ENCODE measurements at regions not wholly inside any gene's neighbourhood (a gene's known extent, or its start where the extent isn't known, plus 50 kb on each side); places are given as distances from the start of the nearest gene placed in this dataset.

DNA sequence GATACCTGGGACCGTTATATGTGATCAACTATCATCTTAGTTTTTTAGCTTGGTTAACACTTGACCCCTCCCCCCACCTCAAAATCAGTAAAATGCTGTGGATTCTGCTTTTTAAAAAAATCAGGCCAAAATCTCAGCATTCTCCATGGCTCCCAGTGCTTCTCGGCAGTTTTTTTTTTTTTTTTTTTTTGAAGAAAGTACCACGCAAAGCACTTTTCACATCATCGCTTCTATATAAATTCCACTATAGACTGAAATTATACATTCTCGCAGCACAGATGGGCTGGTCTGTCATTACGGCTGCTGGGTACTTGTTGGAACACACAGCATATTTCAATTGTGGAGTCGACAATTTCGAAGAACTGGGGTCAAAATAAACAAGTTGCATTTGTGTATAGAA is 67.7 kb upstream of the PPARA start:
- H3K4me3 ChIP-seq (ENCODE audit: low read depth, low read length): peak overlapping the region; percentile 98
- ChIA-PET CTCF (interaction anchor here (0.6 to 1.2 kb wide), 2 partner anchors 42 to 85 kb away, joined by 3 read pairs; no protein-coding TSS in a partner anchor), POLR2A (no interaction called here)
- H3K36me3 ChIP-seq (ENCODE audit: control insufficient read depth, insufficient read depth, low read length): peaks cover 34% of the 10 kb centered on the region
- H3K27me3 ChIP-seq (ENCODE audit: control insufficient read depth, insufficient read depth, low read length): no peaks in the 10 kb centered on the region
- DNase-seq (ENCODE audit: low read depth): no peak
- TF ChIP-seq, protein P1, sequence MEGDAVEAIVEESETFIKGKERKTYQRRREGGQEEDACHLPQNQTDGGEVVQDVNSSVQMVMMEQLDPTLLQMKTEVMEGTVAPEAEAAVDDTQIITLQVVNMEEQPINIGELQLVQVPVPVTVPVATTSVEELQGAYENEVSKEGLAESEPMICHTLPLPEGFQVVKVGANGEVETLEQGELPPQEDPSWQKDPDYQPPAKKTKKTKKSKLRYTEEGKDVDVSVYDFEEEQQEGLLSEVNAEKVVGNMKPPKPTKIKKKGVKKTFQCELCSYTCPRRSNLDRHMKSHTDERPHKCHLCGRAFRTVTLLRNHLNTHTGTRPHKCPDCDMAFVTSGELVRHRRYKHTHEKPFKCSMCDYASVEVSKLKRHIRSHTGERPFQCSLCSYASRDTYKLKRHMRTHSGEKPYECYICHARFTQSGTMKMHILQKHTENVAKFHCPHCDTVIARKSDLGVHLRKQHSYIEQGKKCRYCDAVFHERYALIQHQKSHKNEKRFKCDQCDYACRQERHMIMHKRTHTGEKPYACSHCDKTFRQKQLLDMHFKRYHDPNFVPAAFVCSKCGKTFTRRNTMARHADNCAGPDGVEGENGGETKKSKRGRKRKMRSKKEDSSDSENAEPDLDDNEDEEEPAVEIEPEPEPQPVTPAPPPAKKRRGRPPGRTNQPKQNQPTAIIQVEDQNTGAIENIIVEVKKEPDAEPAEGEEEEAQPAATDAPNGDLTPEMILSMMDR (IDR thresholded peaks at IDR 0.05; ENCODE audit: insufficient read depth, low read depth, low read length): no peak

DNA sequence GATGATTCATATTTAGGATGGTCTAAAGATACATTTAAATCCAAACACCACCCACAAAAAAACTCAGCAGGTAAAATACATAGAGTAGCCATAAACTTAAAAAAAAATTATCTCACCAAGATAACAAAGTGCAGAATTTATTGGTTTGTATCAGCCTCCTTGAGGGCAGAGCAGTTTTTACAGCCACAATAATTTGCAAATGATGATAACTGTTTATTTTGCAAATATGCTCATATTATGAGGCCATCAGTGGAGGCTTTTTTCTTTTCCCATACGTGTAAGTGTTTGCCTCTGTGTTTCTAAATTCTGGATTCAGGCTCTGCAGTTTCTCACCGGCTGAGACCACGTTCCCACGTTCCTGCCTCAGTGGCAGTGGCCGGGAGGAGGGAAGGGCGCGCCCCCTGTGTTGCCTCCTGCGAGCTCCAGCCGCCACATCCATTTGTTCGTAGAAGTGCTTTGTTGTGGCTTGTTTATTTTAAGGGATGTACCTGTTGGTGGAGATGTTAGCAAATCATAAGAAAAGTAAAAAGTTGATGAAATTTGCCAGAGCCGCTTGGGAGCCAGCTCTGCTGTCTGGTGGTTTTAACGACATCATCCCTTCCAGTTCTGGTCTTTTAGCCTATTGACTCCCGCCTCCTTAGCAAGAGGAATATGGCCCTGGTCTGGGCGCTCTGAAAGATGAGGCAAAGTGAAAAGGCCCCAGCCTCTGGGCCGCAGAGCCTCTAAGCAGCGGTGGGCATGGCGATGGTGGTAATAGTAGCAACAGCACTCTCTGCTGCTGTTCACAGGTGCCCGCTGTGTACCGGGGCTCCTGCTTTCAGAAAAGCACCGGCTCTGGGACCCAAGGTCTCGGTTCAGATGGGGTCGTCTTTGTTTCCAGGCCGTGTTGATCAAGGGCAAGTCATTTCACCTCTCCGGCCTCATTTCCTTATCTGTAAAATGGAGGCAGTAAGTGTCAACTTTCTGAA is 66.7 kb upstream of the PPARA start:
- DNase-seq (ENCODE audit: low read depth): no peak

DNA sequence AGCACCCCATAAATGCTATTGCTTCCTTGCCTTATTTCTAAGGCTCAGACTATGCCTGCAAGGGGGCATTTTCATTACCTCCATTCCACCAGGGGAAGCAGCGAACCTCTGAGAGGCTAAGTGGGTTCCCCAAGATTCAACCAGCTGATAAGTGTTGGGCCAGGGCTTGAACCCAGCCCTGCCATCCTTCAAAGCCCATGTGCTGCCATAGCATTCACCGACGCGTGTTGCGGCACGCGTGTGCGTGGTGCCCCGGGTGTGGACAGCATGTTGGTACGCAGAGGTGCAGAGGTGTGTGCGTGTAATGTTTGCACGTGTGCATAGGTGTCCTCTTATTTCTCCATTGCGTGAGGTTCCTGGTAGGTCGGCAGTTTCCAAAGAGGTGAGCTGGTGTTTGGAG is 66.0 kb upstream of the PPARA start:
- DNase-seq (ENCODE audit: low read depth): no peak
- POLR2A ChIA-PET: no interaction called here
- Histone ChIP-seq H3K27me3 (ENCODE audit: control insufficient read depth, insufficient read depth, low read length) (no peaks in the 10 kb centered on the region), H3K36me3 (ENCODE audit: control insufficient read depth, insufficient read depth, low read length) (peaks cover 38% of the 10 kb centered on the region), H3K4me3 (ENCODE audit: low read depth, low read length) (peak overlapping the region; percentile 26)
- TF ChIP-seq, protein P1 (IDR thresholded peaks at IDR 0.05; ENCODE audit: insufficient read depth, low read depth, low read length): no peak
- CTCF ChIA-PET: interaction anchor here (2.0 kb wide), 1 partner anchor 78 kb away, joined by 9 read pairs; no protein-coding TSS in a partner anchor

More for the DNA sequence above, 66.7 kb upstream of the PPARA start:
- CTCF ChIA-PET: interaction anchor here (2.0 kb wide), 1 partner anchor 78 kb away, joined by 9 read pairs; no protein-coding TSS in a partner anchor
- H3K27me3 ChIP-seq (ENCODE audit: control insufficient read depth, insufficient read depth, low read length): no peaks in the 10 kb centered on the region
- H3K36me3 ChIP-seq (ENCODE audit: control insufficient read depth, insufficient read depth, low read length): peaks cover 36% of the 10 kb centered on the region
- TF ChIP-seq, protein P1 (IDR thresholded peaks at IDR 0.05; ENCODE audit: insufficient read depth, low read depth, low read length): no peak
- H3K4me3 ChIP-seq (ENCODE audit: low read depth, low read length): peak overlapping the region; percentile 26
- POLR2A ChIA-PET: no interaction called here

DNA sequence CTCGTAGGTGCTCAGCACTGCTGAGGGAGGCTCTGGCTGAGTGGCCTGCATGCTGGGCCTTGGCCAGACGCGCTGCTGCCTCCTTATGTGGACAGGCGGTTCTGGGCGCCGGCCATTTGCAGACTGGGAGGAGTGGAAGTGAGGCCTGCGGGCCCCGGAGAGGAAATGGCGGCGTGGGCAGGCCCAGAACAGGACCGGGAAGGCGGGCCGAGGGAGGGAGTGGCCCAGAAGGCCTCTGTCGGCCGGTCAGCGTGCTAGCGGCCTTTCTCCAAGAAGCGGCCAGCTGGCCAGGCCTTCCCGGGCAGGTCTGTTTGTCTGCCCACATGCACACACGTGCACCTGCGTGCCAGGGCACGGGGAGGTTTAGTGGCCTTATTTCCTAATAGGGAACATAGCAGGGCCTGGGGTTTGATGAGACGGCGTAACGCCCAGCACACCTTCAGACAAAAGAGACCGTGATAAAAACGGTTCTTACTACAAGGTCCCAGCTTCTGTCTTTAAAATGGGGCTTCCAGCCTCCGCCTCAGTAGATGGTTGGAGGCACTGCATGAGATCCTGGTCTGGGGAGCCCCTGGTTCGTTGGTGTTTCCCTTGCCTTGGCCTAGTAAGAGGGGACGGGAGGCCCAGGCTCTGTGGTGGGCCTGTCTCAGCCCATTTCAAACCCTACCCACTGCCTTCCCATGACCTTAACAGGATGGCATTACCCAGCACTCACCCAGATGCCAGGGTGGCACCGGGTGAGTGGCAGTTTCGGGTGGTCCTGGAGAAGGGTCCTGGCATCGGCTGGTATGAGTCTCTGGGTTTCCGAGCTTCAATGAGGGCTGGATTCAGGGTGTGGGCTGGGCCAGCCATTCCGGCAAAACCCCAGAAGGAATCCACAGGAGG is 65.1 kb upstream of the PPARA start:
- peaks cover 42% of the 10 kb centered on the region for H3K36me3 ChIP-seq (ENCODE audit: control insufficient read depth, insufficient read depth, low read length)
- DNase-seq (ENCODE audit: low read depth): no peak
- H3K4me3 ChIP-seq (ENCODE audit: low read depth, low read length): peak overlapping the region; percentile 26
- CTCF ChIA-PET: interaction anchor here (1.1 to 2.0 kb wide), 2 partner anchors 72 to 79 kb away, joined by 3 to 9 read pairs; no protein-coding TSS in a partner anchor
- no peaks in the 10 kb centered on the region for H3K27me3 ChIP-seq (ENCODE audit: control insufficient read depth, insufficient read depth, low read length)
- POLR2A ChIA-PET: no interaction called here
- TF ChIP-seq, protein P1 (IDR thresholded peaks at IDR 0.05; ENCODE audit: insufficient read depth, low read depth, low read length): no peak

Data from BJ (cell line).